IMR-90 (cell line): ENCODE measurements at regions not wholly inside any gene's neighbourhood (a gene's known extent, or its start where the extent isn't known, plus 50 kb on each side); places are given as distances from the start of the nearest gene placed in this dataset.

ENCODE experiments used
- ATAC-seq: fragments of 200-7000 bp; cut with Tn5 transposase; 2 replicates; pipeline ENCODE4 v1.9.1; 2020; ENCODE audit warnings: low read depth, mild to moderate bottlenecking, moderate library complexity
- BruUV-seq: library from RNA; stranded (reverse); fragments of 400-500 nt; replicated peaks from 2 replicates; lab custom pipeline; 2021; lab: Mats Ljungman, UMichigan
- CTCF ChIA-PET: fragments of 300-600 bp; formaldehyde crosslinking; extraction: SDS; loops from one replicate; lab custom pipeline; 2021; ENCODE audit warnings: antibody characterized with exemption; lab: Yijun Ruan, JAX
- POLR2A ChIA-PET: fragments of 300-600 bp; sonication (Branson Sonifier 250); formaldehyde crosslinking; loops from one replicate; lab custom pipeline; 2022; ENCODE audit warnings: antibody characterized with exemption; ENCODE audit not compliant: unreplicated experiment; lab: Charles Lee
- DNase-seq: peaks from one replicate; pipeline ENCODE4 v3.0.0; 2013
- H2AFZ ChIP-seq: replicated peaks from 2 replicates; pipeline ENCODE3; 2013; ENCODE audit warnings: low read length, mild to moderate bottlenecking; ENCODE audit not compliant: poor library complexity
- H2AK5ac ChIP-seq: 2 replicates; pipeline ENCODE4 v1.6.1; 2013; ENCODE audit warnings: low read depth, low read length, inconsistent platforms
- H2AK9ac ChIP-seq: replicated peaks from 2 replicates; pipeline ENCODE3; 2013; ENCODE audit warnings: mild to moderate bottlenecking, low read depth, low read length, moderate library complexity; ENCODE audit not compliant: poor library complexity
- H2BK120ac ChIP-seq: 2 replicates; pipeline ENCODE4 v1.6.1; 2013; ENCODE audit warnings: low read depth, low read length, inconsistent platforms
- H2BK15ac ChIP-seq: 3 replicates; pipeline ENCODE4 v1.6.1; 2013; ENCODE audit warnings: low read depth, low read length, inconsistent platforms
- H2BK20ac ChIP-seq: 2 replicates; pipeline ENCODE4 v1.6.1; 2013; ENCODE audit warnings: low read depth, mild to moderate bottlenecking, inconsistent platforms, low read length, moderate library complexity
- H2BK5ac ChIP-seq: 2 replicates; pipeline ENCODE4 v1.6.1; 2013; ENCODE audit warnings: mild to moderate bottlenecking, low read depth, low read length, inconsistent platforms; ENCODE audit not compliant: poor library complexity, severe bottlenecking
- H3K14ac ChIP-seq: replicated peaks from 2 replicates; pipeline ENCODE4 v1.6.1; 2013; ENCODE audit warnings: low read depth, low read length, inconsistent platforms
- H3K18ac ChIP-seq: 2 replicates; pipeline ENCODE4 v1.6.1; 2013; ENCODE audit warnings: low read depth, low read length, control low read depth
- H3K23ac ChIP-seq: 2 replicates; pipeline ENCODE4 v1.6.1; 2013; ENCODE audit warnings: low read depth, low read length, inconsistent platforms
- H3K27ac ChIP-seq: 2 replicates; pipeline ENCODE4 v1.5.1; 2013; ENCODE audit warnings: mild to moderate bottlenecking, control low read depth, low read length; ENCODE audit not compliant: insufficient read depth
- H3K27me3 ChIP-seq: 2 replicates; pipeline ENCODE4 v1.6.1; 2013; ENCODE audit warnings: low read length; ENCODE audit not compliant: control insufficient read depth, insufficient read depth
- H3K36me3 ChIP-seq: 2 replicates; pipeline ENCODE4 v1.6.1; 2013; ENCODE audit warnings: low read length, mixed read lengths; ENCODE audit not compliant: control insufficient read depth, insufficient read depth
- H3K4ac ChIP-seq: 2 replicates; pipeline ENCODE4 v1.6.1; 2013; ENCODE audit warnings: low read depth, low read length, inconsistent platforms
- H3K4me1 ChIP-seq: 2 replicates; pipeline ENCODE4 v1.6.1; 2013; ENCODE audit warnings: low read length, mixed read lengths; ENCODE audit not compliant: control insufficient read depth, insufficient read depth
- H3K4me2 ChIP-seq: 2 replicates; pipeline ENCODE4 v1.6.1; 2013; ENCODE audit warnings: low read depth, mild to moderate bottlenecking, control low read depth, low read length, moderate library complexity
- H3K4me3 ChIP-seq: 2 replicates; pipeline ENCODE4 v1.5.1; 2013; ENCODE audit warnings: low read depth, mild to moderate bottlenecking, control low read depth, low read length, moderate library complexity; ENCODE audit not compliant: insufficient read depth
- H3K56ac ChIP-seq: 2 replicates; pipeline ENCODE4 v1.6.1; 2013; ENCODE audit warnings: low read length, inconsistent platforms; ENCODE audit not compliant: insufficient read depth; ENCODE audit errors: extremely low read depth
- H3K79me1 ChIP-seq, 2 experiments: 2 replicates each; pipeline ENCODE4 v1.6.1; 2013; ENCODE audit warnings: low read length in 2 of 2, inconsistent platforms in 1 of 2, low read depth in 1 of 2
- H3K9ac ChIP-seq: 2 replicates; pipeline ENCODE4 v1.6.1; 2013; ENCODE audit warnings: low read depth, low read length, control low read depth
- H3K9me1 ChIP-seq: 2 replicates; pipeline ENCODE4 v1.6.1; 2013; ENCODE audit warnings: low read length, inconsistent platforms; ENCODE audit not compliant: insufficient read depth
- H3K9me3 ChIP-seq: 2 replicates; pipeline ENCODE4 v1.6.1; 2013; ENCODE audit warnings: low read length; ENCODE audit not compliant: control insufficient read depth, insufficient read depth
- H4K20me1 ChIP-seq: 2 replicates; pipeline ENCODE4 v1.6.1; 2013; ENCODE audit warnings: low read length, inconsistent platforms; ENCODE audit not compliant: insufficient read depth
- H4K5ac ChIP-seq: 2 replicates; pipeline ENCODE4 v1.6.1; 2013; ENCODE audit warnings: mild to moderate bottlenecking, low read depth, low read length, control low read depth
- H4K8ac ChIP-seq, 2 experiments: 2 replicates each; pipeline ENCODE4 v1.6.1; 2013; ENCODE audit warnings: low read depth in 2 of 2, low read length in 2 of 2, control low read depth in 1 of 2, inconsistent platforms in 1 of 2
- H4K91ac ChIP-seq: 2 replicates; pipeline ENCODE4 v1.6.1; 2013; ENCODE audit warnings: low read depth, low read length, inconsistent platforms; ENCODE audit not compliant: insufficient read depth
- CHD1 ChIP-seq: IDR thresholded peaks from 2 replicates; pipeline ENCODE4 v1.6.1; 2012; ENCODE audit warnings: low read depth, low read length, improper control_type of control experiment
- USF2 ChIP-seq: fragments of 150-350 bp; IDR thresholded peaks from 2 replicates; pipeline ENCODE4 v1.6.1; 2017; ENCODE audit warnings: mild to moderate bottlenecking, antibody characterized with exemption, low read length, low read depth
- WGBS, 2 experiments: methylation state at CpG; one replicate each; pipeline versions ENCODE4 v1.1.5 to v1.1.7; 2013; ENCODE audit warnings: missing lambda C conversion rate in 2 of 2; ENCODE audit not compliant: insufficient read length in 1 of 2; ENCODE audit errors: extremely low coverage in 2 of 2; 5-methylcytosine and 5-hydroxymethylcytosine counted together
- dilution Hi-C: fragments of 300-500 bp; cut with HindIII; formaldehyde crosslinking; loops from one replicate; pipeline ENCODE4 v1.14.3; 2018; ENCODE audit warnings: low sequenced_read_pairs; ENCODE audit not compliant: unreplicated experiment
- in situ Hi-C: fragments of 300-500 bp; cut with MboI; formaldehyde crosslinking; loops from 3 replicates; pipeline ENCODE4 v1.14.3; 2019; ENCODE audit warnings: low sequenced_read_pairs, inconsistent platforms, mixed read lengths
- intact Hi-C: fragments of 100-400 bp; cut with micrococcal nuclease; formaldehyde crosslinking; loops from 2 replicates; pipeline ENCODE4 v1.10.0; 2022
- TF ChIP-seq, protein P1 (sequence below): conservative IDR thresholded peaks from 2 replicates; pipeline ENCODE4 v1.5.1; 2012; ENCODE audit warnings: mild to moderate bottlenecking, low read depth, low read length, improper control_type of control experiment

- H4K20me1 ChIP-seq, result no peaks in the 10 kb centered on the region
- H2AFZ ChIP-seq, result no peak overlapping the region
- no peak overlapping the region for H4K91ac ChIP-seq
- no peak overlapping the region for H3K9ac ChIP-seq
- H3K9me1 ChIP-seq, result no peaks in the 10 kb centered on the region
- no peak overlapping the region for H4K5ac ChIP-seq
- no peak overlapping the region for H2BK20ac ChIP-seq
- in situ Hi-C loops, result no loop called here
- H3K4me1 ChIP-seq, result no peaks in the 10 kb centered on the region
- no peak overlapping the region for H3K27ac ChIP-seq
- no peaks in the 10 kb centered on the region for H3K79me1 ChIP-seq
- no peak overlapping the region for H3K56ac ChIP-seq
- H3K23ac ChIP-seq, result no peak overlapping the region
- no peak overlapping the region for H2BK120ac ChIP-seq
- no TSS peak for BruUV-seq
- WGBS, 2 experiments, result no CpG with 5 or more reads among the region's 1 CpG
- H2BK15ac ChIP-seq, result no peak overlapping the region
- H3K4me3 ChIP-seq, result no peak overlapping the region
- no peaks in the 10 kb centered on the region for H3K27me3 ChIP-seq
- DNase-seq, result no peak
- H3K14ac ChIP-seq, result no peak overlapping the region
- H3K4ac ChIP-seq, result no peak overlapping the region
- no peak overlapping the region for H3K18ac ChIP-seq
- H3K36me3 ChIP-seq, result no peaks in the 10 kb centered on the region
- intact Hi-C loops, result no loop called here
- no peak for ATAC-seq
- POLR2A ChIA-PET, result no interaction called here
- no peak overlapping the region for H2AK5ac ChIP-seq
- H2BK5ac ChIP-seq, result no peak overlapping the region
- no peaks in the 10 kb centered on the region for H3K9me3 ChIP-seq
- CTCF ChIA-PET, result no interaction called here
- H4K8ac ChIP-seq, result no peak overlapping the region
- TF ChIP-seq USF2 (no peak), CHD1 (no peak)
- TF ChIP-seq, protein P1, sequence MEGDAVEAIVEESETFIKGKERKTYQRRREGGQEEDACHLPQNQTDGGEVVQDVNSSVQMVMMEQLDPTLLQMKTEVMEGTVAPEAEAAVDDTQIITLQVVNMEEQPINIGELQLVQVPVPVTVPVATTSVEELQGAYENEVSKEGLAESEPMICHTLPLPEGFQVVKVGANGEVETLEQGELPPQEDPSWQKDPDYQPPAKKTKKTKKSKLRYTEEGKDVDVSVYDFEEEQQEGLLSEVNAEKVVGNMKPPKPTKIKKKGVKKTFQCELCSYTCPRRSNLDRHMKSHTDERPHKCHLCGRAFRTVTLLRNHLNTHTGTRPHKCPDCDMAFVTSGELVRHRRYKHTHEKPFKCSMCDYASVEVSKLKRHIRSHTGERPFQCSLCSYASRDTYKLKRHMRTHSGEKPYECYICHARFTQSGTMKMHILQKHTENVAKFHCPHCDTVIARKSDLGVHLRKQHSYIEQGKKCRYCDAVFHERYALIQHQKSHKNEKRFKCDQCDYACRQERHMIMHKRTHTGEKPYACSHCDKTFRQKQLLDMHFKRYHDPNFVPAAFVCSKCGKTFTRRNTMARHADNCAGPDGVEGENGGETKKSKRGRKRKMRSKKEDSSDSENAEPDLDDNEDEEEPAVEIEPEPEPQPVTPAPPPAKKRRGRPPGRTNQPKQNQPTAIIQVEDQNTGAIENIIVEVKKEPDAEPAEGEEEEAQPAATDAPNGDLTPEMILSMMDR, result no peak
- no peak overlapping the region for H2AK9ac ChIP-seq
- dilution Hi-C loops, result no loop called here
- no peak overlapping the region for H3K4me2 ChIP-seq
Measured at GRCh38 chr15:91498749-91499062, 354.8 kb upstream of the SLCO3A1 start.
